Islet of Langerhans (tissue), 1 donor: ENCODE measurements at regions not wholly inside any gene's neighbourhood (a gene's known extent, or its start where the extent isn't known, plus 50 kb on each side); places are given as distances from the start of the nearest gene placed in this dataset.

Source experiments
- FAIRE-seq: peaks from one replicate; lab custom pipeline; 2011; peaks lifted over from hg19 to GRCh38; lab: Jason Lieb, UNC

GRCh38 chr1:93013145-93014065 lies 52.1 kb upstream of the DIPK1A start:
- no peak for FAIRE-seq

- FAIRE-seq: no peak
Measured at GRCh38 chr1:93014168-93014567, 52.9 kb upstream of the DIPK1A start.

- no peak for FAIRE-seq
Measured at GRCh38 chr1:93015590-93015989, 54.3 kb upstream of the DIPK1A start.

- FAIRE-seq: no peak
Measured at GRCh38 chr1:93016171-93016570, 54.9 kb upstream of the DIPK1A start.

- FAIRE-seq: peak; percentile 100
Measured at GRCh38 chr1:93021539-93022134, 57.4 kb upstream of the MTF2 start.

- FAIRE-seq: no peak
Measured at GRCh38 chr1:93022580-93022979, 56.5 kb upstream of the MTF2 start.

GRCh38 chr1:93023281-93023680 lies 55.8 kb upstream of the MTF2 start:
- no peak for FAIRE-seq

GRCh38 chr1:93025572-93025971 lies 53.5 kb upstream of the MTF2 start:
- FAIRE-seq: no peak

GRCh38 chr1:93028542-93028941 lies 50.5 kb upstream of the MTF2 start:
- FAIRE-seq: no peak
